ENCODE measurements at regions not wholly inside any gene's neighbourhood (a gene's known extent, or its start where the extent isn't known, plus 50 kb on each side); places are given as distances from the start of the nearest gene placed in this dataset.

DNA sequence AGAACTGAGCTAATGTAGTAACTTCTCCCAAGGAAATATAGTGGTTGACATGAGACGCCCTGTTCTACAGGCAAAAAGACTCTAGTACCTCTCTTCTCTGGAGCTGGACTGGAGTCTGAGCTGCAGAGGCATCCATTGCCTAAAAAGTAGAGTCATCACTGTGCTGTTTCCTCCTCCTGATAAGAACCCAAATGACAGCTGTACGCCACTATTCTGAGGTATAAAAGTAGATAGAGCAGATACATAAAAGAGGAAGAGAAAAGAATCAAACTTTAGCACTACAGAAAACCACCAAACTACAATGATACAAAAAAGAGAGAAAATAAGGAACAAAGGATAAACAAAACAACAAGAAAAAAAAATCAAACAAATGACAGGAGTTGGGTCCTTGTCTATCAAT, 1568.8 kb downstream of the PLA2G4A start:
- Histone ChIP-seq H3K27me3 (no peaks in the 10 kb centered on the region), H3K9me3 (no peaks in the 10 kb centered on the region), H3K4me1 (no peaks in the 10 kb centered on the region), H3K4me3 (no peak overlapping the region), H3K27ac (no peak overlapping the region), H3K36me3 (replicated peaks in 1 of 2; ENCODE audit: insufficient read depth in 1 of 2, low read depth in 2 of 2) (no peaks in the 10 kb centered on the region)
- ATAC-seq, result no peak
- TF ChIP-seq, protein P1, sequence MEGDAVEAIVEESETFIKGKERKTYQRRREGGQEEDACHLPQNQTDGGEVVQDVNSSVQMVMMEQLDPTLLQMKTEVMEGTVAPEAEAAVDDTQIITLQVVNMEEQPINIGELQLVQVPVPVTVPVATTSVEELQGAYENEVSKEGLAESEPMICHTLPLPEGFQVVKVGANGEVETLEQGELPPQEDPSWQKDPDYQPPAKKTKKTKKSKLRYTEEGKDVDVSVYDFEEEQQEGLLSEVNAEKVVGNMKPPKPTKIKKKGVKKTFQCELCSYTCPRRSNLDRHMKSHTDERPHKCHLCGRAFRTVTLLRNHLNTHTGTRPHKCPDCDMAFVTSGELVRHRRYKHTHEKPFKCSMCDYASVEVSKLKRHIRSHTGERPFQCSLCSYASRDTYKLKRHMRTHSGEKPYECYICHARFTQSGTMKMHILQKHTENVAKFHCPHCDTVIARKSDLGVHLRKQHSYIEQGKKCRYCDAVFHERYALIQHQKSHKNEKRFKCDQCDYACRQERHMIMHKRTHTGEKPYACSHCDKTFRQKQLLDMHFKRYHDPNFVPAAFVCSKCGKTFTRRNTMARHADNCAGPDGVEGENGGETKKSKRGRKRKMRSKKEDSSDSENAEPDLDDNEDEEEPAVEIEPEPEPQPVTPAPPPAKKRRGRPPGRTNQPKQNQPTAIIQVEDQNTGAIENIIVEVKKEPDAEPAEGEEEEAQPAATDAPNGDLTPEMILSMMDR (IDR thresholded peaks at IDR 0.05), result no peak
- TF ChIP-seq POLR2A (IDR thresholded peaks at IDR 0.05), result no peak
- 50 to 70% methylated on average over 2 of the region's 2 CpGs for WGBS, 2 donors
- intact Hi-C loops (cut with DNase I), result no loop called here
- DNase-seq, result no peak

DNA sequence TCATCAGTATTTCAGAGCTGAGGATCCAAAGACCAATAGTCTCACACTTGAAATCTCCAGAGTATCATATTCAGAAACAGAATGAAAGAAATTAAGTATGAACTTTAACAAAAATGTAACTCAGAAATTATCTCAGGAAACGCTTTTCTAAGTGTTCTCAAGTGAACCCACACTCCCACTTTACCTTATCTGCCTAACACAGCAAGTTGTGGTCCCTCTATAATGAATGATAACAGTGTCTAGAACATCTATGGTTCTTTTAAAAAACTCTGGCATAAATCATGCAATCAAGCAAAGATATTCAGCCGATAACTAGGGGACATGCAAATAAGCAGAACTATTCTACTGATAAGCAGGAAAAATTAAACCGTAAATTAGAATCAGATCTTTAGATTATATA, 1574.2 kb downstream of the PLA2G4A start:
- 47 to 61% methylated on average over 3 of the region's 3 CpGs for WGBS, 2 donors
- DNase-seq (no peak), ATAC-seq (no peak)
- H3K27ac ChIP-seq, result no peak overlapping the region
- intact Hi-C loops (cut with DNase I), result no loop called here
- no peaks in the 10 kb centered on the region for H3K27me3 ChIP-seq
- H3K36me3 ChIP-seq (replicated peaks in 1 of 2; ENCODE audit: insufficient read depth in 1 of 2, low read depth in 2 of 2), result no peaks in the 10 kb centered on the region
- no peaks in the 10 kb centered on the region for H3K4me1 ChIP-seq
- H3K9me3 ChIP-seq, result no peaks in the 10 kb centered on the region
- TF ChIP-seq, protein P1 (IDR thresholded peaks at IDR 0.05), result no peak
- no peak overlapping the region for H3K4me3 ChIP-seq

DNA sequence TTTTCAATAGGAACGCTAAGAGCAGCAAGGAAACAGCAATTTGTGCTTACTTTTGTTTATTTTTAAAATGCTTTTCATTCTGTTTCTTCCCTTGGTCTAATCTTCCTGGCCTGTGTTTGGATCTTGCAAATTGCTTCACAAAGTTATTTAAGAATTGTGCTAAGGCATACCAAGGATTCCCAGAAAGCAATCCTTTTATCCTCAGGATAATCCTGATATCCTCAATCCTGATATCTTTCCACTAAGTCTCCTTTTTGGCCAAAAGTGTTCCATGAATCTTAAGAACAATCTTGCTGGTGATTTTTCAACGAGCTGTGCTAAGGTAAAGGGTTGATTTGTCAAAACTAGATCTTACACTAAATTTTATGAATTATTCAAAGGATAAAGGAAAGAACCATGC, 1577.9 kb downstream of the PLA2G4A start:
- Histone ChIP-seq H3K27me3 (no peaks in the 10 kb centered on the region), H3K4me1 (no peaks in the 10 kb centered on the region), H3K27ac (no peak overlapping the region), H3K4me3 (no peak overlapping the region), H3K9me3 (no peaks in the 10 kb centered on the region), H3K36me3 (replicated peaks in 1 of 2; ENCODE audit: insufficient read depth in 1 of 2, low read depth in 2 of 2) (no peaks in the 10 kb centered on the region)
- ATAC-seq (no peak), DNase-seq (no peak)
- intact Hi-C loops (cut with DNase I), result no loop called here
- WGBS, 2 donors, result 68 to 74% methylated on average over 2 of the region's 2 CpGs
- no peak for TF ChIP-seq POLR2A (IDR thresholded peaks at IDR 0.05)
- TF ChIP-seq, protein P1 (IDR thresholded peaks at IDR 0.05), result no peak

DNA sequence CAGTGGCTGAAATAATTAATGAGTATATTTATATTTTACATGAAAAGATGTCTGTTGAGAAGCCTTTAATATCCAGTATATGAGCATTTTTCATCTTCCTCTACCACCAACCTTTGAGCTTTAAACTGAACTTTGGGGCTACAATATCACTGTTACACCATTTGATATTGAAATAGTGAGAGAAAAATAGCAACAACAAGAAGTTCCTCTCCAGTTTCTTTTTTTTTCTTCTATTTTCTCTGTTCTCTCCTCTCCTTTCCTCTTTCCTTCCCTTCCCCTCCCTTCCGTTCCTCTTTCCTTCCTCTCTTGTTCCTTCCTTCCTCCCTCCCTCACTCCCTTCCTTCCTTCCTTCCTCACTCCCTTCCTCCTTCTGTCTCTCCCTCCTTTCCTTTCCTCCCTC, 1591.4 kb downstream of the PLA2G4A start:
- WGBS, 2 donors, result 75 to 89% methylated on average over 1 of the region's 1 CpG
- no peaks in the 10 kb centered on the region for H3K9me3 ChIP-seq
- intact Hi-C loops (cut with DNase I), result no loop called here

DNA sequence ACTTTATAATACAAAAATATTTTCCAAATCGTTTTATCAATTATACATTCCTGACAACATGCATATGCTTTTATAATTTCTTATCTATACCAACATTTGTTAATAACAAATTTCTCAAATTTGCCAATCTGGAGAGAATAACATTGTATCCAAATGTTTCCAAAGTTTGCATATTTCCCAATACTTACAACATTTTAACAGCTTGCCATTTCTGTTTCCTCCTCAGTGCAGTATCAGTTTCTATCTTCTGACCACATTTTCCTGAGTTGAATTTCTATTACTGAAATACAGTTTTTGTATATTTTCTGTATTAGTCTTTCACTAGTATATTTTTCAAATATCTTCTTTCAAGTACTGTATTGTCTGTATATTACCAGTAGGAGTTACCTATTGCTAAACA, 1594.3 kb downstream of the PLA2G4A start:
- Histone ChIP-seq H3K27ac (no peak overlapping the region), H3K4me3 (no peak overlapping the region), H3K4me1 (no peaks in the 10 kb centered on the region), H3K27me3 (no peaks in the 10 kb centered on the region), H3K9me3 (no peaks in the 10 kb centered on the region), H3K36me3 (replicated peaks in 1 of 2; ENCODE audit: insufficient read depth in 1 of 2, low read depth in 2 of 2) (no peaks in the 10 kb centered on the region)
- TF ChIP-seq, protein P1 (IDR thresholded peaks at IDR 0.05), result no peak
- DNase-seq, result no peak
- ATAC-seq, result no peak
- WGBS, 2 donors, result 33 to 53% methylated on average over 1 of the region's 1 CpG
- intact Hi-C loops (cut with DNase I), result no loop called here

More for the DNA sequence above, 1591.4 kb downstream of the PLA2G4A start:
- Histone ChIP-seq H3K4me3 (no peak overlapping the region), H3K36me3 (replicated peaks in 1 of 2; ENCODE audit: insufficient read depth in 1 of 2, low read depth in 2 of 2) (no peaks in the 10 kb centered on the region), H3K4me1 (no peaks in the 10 kb centered on the region), H3K27me3 (no peaks in the 10 kb centered on the region), H3K27ac (no peak overlapping the region)
- TF ChIP-seq, protein P1 (IDR thresholded peaks at IDR 0.05), result no peak
- no peak for TF ChIP-seq POLR2A (IDR thresholded peaks at IDR 0.05)
- DNase-seq, result no peak
- no peak for ATAC-seq

All from body of pancreas (tissue), 4 donors.